Caco-2 (cell line): ENCODE measurements at regions not wholly inside any gene's neighbourhood (a gene's known extent, or its start where the extent isn't known, plus 50 kb on each side); places are given as distances from the start of the nearest gene placed in this dataset.

ENCODE experiments used
- BruUV-seq: library from RNA; stranded (reverse); fragments of 400-500 nt; replicated peaks from 2 replicates; lab custom pipeline; 2021; lab: Mats Ljungman, UMichigan
- CTCF ChIA-PET: fragments of 300-600 bp; sonication (Branson Sonifier 250); formaldehyde crosslinking; loops from one replicate; lab custom pipeline; 2022; ENCODE audit warnings: antibody characterized with exemption; lab: Charles Lee
- POLR2A ChIA-PET: fragments of 300-600 bp; sonication (Branson Sonifier 250); formaldehyde crosslinking; loops from one replicate; lab custom pipeline; 2022; ENCODE audit warnings: antibody characterized with exemption; lab: Charles Lee
- DNase-seq, 2 experiments: peaks; one replicate each; pipeline versions ENCODE4 v3.0.0 to v3.0.0-alpha.2; 2020 to 2022
- H3K27me3 ChIP-seq: replicated peaks from 2 replicates; pipeline ENCODE4 v1.6.0; 2011; ENCODE audit warnings: low read length; ENCODE audit not compliant: control insufficient read depth, insufficient read depth
- H3K36me3 ChIP-seq: 2 replicates; pipeline ENCODE4 v1.5.1; 2011; ENCODE audit warnings: low read length; ENCODE audit not compliant: control insufficient read depth, insufficient read depth
- H3K4me1 ChIP-seq: fragments of 250-450 bp; sonication (Bioruptor Pico); 2 replicates; pipeline ENCODE4 v1.5.1; 2020; ENCODE audit warnings: mild to moderate bottlenecking
- H3K4me3 ChIP-seq: 2 replicates; pipeline ENCODE4 v1.5.1; 2011; ENCODE audit warnings: low read depth, mild to moderate bottlenecking, control low read depth, low read length
- H3K9me3 ChIP-seq: fragments of 250-450 bp; sonication (Bioruptor Pico); 2 replicates; pipeline ENCODE4 v1.5.1; 2020; ENCODE audit warnings: mild to moderate bottlenecking, moderate library complexity
- H3K27ac Mint-ChIP-seq: one replicate; pipeline ENCODE4 v1.8.0; 2022; ENCODE audit warnings: mixed read lengths; ENCODE audit not compliant: unreplicated experiment
- H3K27me3 Mint-ChIP-seq: one replicate; pipeline ENCODE4 v1.8.0; 2022; ENCODE audit warnings: mixed read lengths; ENCODE audit not compliant: insufficient read depth, unreplicated experiment
- H3K36me3 Mint-ChIP-seq: one replicate; pipeline ENCODE4 v1.8.0; 2022; ENCODE audit warnings: mild to moderate bottlenecking, mixed read lengths; ENCODE audit not compliant: insufficient read depth, unreplicated experiment
- H3K4me1 Mint-ChIP-seq: one replicate; pipeline ENCODE4 v1.8.0; 2022; ENCODE audit warnings: low read depth, mixed read lengths; ENCODE audit not compliant: unreplicated experiment
- H3K4me3 Mint-ChIP-seq: one replicate; pipeline ENCODE4 v1.8.0; 2022; ENCODE audit warnings: mild to moderate bottlenecking, moderate library complexity, mixed read lengths; ENCODE audit not compliant: unreplicated experiment
- H3K9me3 Mint-ChIP-seq: one replicate; pipeline ENCODE4 v1.8.0; 2022; ENCODE audit warnings: mixed read lengths; ENCODE audit not compliant: unreplicated experiment
- CTCF ChIP-seq, 2 experiments: fragments of 200-600 bp in 1 of 2; IDR thresholded peaks; 1 replicate in 1 of 2; 2 replicates in 1 of 2; pipeline versions ENCODE4 v1.5.1 to v1.8.0; 2011 to 2022; ENCODE audit warnings: antibody characterized with exemption in 1 of 2, control low read depth in 1 of 2, inconsistent platforms in 1 of 2, low read depth in 1 of 2, low read length in 1 of 2, mild to moderate bottlenecking in 1 of 2, moderate library complexity in 1 of 2; ENCODE audit not compliant: insufficient read depth in 1 of 2, severe bottlenecking in 1 of 2, unreplicated experiment in 1 of 2
- intact Hi-C: fragments of 100-400 bp; cut with micrococcal nuclease; formaldehyde crosslinking; loops from one replicate; pipeline ENCODE4 v1.10.0; 2022; ENCODE audit not compliant: unreplicated experiment

GRCh38 chrX:55813150-55813549, 95.6 kb downstream of the RRAGB start:
- ChIA-PET POLR2A (no interaction called here), CTCF (interaction anchor here (1.2 kb wide), 1 partner anchor 95 kb away, joined by 3 read pairs; no protein-coding TSS in a partner anchor)
- Mint-ChIP-seq H3K27me3 (no peaks in the 10 kb centered on the region), H3K27ac (no peak overlapping the region), H3K36me3 (no peaks in the 10 kb centered on the region), H3K4me1 (no peaks in the 10 kb centered on the region), H3K9me3 (peaks cover 7% of the 10 kb centered on the region), H3K4me3 (no peak overlapping the region)
- no peak for DNase-seq
- no peak for TF ChIP-seq CTCF (IDR thresholded peaks at IDR 0.05; ENCODE audit: insufficient read depth in 1 of 2, low read depth in 1 of 2, low read length in 1 of 2, severe bottlenecking in 1 of 2, unreplicated experiment in 1 of 2)
- Histone ChIP-seq H3K9me3 (no peaks in the 10 kb centered on the region), H3K36me3 (no peaks in the 10 kb centered on the region), H3K4me3 (no peak overlapping the region), H3K4me1 (no peaks in the 10 kb centered on the region), H3K27me3 (no peaks in the 10 kb centered on the region)
- no TSS peak for BruUV-seq
- intact Hi-C loops = no loop called here

- no peak for DNase-seq
- no TSS peak for BruUV-seq
Observed at GRCh38 chrX:55815546-55815945, 98.0 kb downstream of the RRAGB start.

GRCh38 chrX:55816023-55816422, 98.5 kb downstream of the RRAGB start:
- Histone ChIP-seq H3K36me3 (no peaks in the 10 kb centered on the region), H3K9me3 (no peaks in the 10 kb centered on the region), H3K27me3 (no peaks in the 10 kb centered on the region), H3K4me1 (no peaks in the 10 kb centered on the region), H3K4me3 (no peak overlapping the region)
- no peak for DNase-seq
- no peak for TF ChIP-seq CTCF (IDR thresholded peaks at IDR 0.05; ENCODE audit: insufficient read depth in 1 of 2, low read depth in 1 of 2, low read length in 1 of 2, severe bottlenecking in 1 of 2, unreplicated experiment in 1 of 2)
- Mint-ChIP-seq H3K27ac (no peak overlapping the region), H3K4me1 (no peaks in the 10 kb centered on the region), H3K9me3 (no peaks in the 10 kb centered on the region), H3K27me3 (no peaks in the 10 kb centered on the region), H3K36me3 (no peaks in the 10 kb centered on the region), H3K4me3 (no peak overlapping the region)
- intact Hi-C loops = no loop called here
- POLR2A ChIA-PET = no interaction called here
- CTCF ChIA-PET = no interaction called here
- BruUV-seq = no TSS peak

More at GRCh38 chrX:55815546-55815945, 98.0 kb downstream of the RRAGB start:
- TF ChIP-seq CTCF (IDR thresholded peaks at IDR 0.05; ENCODE audit: insufficient read depth in 1 of 2, low read depth in 1 of 2, low read length in 1 of 2, severe bottlenecking in 1 of 2, unreplicated experiment in 1 of 2) = no peak
- no peaks in the 10 kb centered on the region for H3K36me3 Mint-ChIP-seq
- ChIA-PET POLR2A (no interaction called here), CTCF (no interaction called here)
- no peak overlapping the region for H3K4me3 Mint-ChIP-seq
- H3K27me3 ChIP-seq = no peaks in the 10 kb centered on the region
- H3K27ac Mint-ChIP-seq = no peak overlapping the region
- H3K4me1 Mint-ChIP-seq = no peaks in the 10 kb centered on the region
- H3K9me3 ChIP-seq = no peaks in the 10 kb centered on the region
- H3K4me3 ChIP-seq = no peak overlapping the region
- no peaks in the 10 kb centered on the region for H3K36me3 ChIP-seq
- no peaks in the 10 kb centered on the region for H3K27me3 Mint-ChIP-seq
- H3K9me3 Mint-ChIP-seq = no peaks in the 10 kb centered on the region
- no peaks in the 10 kb centered on the region for H3K4me1 ChIP-seq
- intact Hi-C loops = no loop called here
